ENCODE measurements at regions not wholly inside any gene's neighbourhood (a gene's known extent, or its start where the extent isn't known, plus 50 kb on each side); places are given as distances from the start of the nearest gene placed in this dataset.

DNA sequence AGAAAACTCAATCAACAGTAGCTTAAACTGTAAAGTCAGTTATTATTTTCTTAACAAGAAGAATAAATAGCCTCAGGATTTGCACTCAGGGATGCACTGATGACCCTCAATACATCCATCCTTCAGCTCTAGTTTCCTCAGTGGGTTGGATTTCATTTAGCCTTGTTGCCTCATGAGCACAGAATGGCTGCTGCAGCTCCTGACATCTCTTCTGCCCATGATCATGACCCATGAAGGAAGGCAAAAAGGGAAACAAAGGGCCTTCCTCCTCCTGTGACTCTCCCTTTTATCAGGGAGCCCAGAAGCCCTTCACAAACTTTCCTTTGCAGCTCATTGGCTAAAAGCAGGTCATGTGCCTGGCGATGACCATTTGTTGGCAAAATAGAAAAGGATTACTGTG lies 51.2 kb upstream of the KCNG1 start:
- Histone ChIP-seq H3K4me1 (no peaks in the 10 kb centered on the region), H3K9me3 (no peaks in the 10 kb centered on the region), H3K36me3 (ENCODE audit: insufficient read depth in 1 of 2, low read depth in 1 of 2) (no peaks in the 10 kb centered on the region), H3K4me3 (no peak overlapping the region), H3K27ac (no peak overlapping the region), H3K27me3 (ENCODE audit: insufficient read depth in 3 of 3, low read length in 2 of 3) (peaks cover 3 to 21% (median 8%) of the 10 kb centered on the region in 3 donors)
- no peak for DNase-seq
- 95 to 98% (median 95%) methylated on average over 1 of the region's 1 CpG for WGBS, 3 donors
- no peak for ATAC-seq
- TF ChIP-seq, protein P1, sequence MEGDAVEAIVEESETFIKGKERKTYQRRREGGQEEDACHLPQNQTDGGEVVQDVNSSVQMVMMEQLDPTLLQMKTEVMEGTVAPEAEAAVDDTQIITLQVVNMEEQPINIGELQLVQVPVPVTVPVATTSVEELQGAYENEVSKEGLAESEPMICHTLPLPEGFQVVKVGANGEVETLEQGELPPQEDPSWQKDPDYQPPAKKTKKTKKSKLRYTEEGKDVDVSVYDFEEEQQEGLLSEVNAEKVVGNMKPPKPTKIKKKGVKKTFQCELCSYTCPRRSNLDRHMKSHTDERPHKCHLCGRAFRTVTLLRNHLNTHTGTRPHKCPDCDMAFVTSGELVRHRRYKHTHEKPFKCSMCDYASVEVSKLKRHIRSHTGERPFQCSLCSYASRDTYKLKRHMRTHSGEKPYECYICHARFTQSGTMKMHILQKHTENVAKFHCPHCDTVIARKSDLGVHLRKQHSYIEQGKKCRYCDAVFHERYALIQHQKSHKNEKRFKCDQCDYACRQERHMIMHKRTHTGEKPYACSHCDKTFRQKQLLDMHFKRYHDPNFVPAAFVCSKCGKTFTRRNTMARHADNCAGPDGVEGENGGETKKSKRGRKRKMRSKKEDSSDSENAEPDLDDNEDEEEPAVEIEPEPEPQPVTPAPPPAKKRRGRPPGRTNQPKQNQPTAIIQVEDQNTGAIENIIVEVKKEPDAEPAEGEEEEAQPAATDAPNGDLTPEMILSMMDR (IDR thresholded peaks at IDR 0.05): no peak
- intact Hi-C loops (cut with DNase I): no loop called here
